NOMO-1 treated with DMSO at 0.1 percent for 48 hours (cell line): ENCODE measurements at regions not wholly inside any gene's neighbourhood (a gene's known extent, or its start where the extent isn't known, plus 50 kb on each side); places are given as distances from the start of the nearest gene placed in this dataset.
"Not testable (repeated sequence)": the region's sequence is repeated elsewhere in the genome, so short reads cannot be mapped to it uniquely, and the experiment has no call there.

ENCODE experiments used
- DNase-seq: peaks from one replicate; lab custom pipeline; 2025; ENCODE audit not compliant: unreplicated experiment; lab: John Stamatoyannopoulos, UW

DNA sequence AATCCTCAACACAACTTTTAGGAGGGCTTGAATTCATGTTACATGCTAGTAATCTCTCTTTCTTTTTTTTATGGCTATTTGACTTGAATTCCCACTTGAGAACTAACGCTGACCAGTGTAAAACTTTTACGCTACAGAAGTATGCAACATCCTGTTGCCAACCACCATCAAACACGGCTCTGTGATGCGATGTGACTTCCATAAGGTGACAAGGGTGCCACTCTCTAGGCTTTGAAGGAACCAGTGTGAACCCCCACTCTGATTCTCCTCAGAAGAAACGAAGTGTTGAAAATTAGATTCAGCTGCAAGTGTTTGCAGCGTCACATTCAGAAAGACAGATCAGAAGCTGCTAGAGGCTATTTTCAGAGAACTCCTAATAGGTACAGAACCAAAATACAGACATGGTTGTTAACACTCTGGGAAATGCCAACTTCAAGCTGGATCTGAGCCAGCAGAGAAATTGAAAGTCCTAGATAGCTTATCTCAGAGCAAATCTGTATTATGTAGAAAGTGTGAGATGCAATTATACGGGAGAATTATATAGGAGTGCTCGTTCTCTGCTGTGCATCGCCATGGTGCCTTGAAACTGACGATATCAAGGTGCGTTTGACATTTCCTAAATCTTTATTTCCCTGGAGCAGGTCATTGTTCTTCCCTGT is 271.2 kb downstream of the LPIN1 start:
- DNase-seq: no peak

DNA sequence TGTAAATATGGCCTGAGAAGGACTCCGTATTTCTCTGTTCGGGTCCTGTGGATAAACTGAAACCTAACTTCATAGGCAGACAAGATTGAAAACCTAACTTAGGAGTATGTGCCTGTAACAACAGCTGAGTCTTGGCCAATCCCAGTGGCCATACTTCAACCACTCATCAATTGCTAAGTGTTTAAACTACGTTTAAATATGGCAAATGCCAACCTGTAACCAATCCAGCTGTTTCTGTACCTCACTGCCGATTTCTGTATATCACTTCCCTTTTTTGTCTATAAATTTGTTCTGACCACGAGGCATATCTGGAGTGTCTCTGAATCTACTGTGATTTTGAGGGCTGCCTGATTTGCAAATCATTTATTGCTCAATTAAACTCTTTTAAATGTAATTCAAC is 272.3 kb downstream of the LPIN1 start:
- DNase-seq: peak; percentile 40

DNA sequence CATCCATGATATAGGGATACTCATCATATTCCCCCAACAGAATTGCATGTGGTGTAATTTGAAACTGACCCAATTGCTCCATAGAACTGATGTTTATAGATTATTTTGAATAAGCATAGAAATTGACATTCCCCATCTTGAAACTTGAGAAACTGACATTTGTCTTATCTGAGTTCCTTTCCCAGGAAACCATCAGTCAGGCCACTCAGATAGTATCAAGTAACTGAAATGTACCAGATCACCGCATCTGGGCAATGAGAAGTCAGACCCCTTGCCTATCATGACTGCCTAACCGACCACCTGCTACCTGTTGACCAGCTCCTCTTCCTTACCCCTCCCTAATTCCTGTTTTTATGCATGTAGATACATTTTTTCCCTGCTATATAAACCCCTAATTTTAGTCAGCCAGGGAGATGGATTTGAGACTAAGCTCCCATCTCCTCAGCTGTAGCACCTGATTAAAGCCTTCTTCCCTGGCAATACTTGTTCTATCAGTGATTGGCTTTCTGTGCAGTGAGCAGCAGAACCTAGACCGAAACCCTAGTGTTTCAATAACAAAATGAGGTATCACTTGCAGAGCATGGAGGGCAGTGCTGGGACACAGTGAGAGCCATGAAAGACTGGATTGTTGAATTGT is 274.5 kb downstream of the LPIN1 start:
- DNase-seq: no peak

DNA sequence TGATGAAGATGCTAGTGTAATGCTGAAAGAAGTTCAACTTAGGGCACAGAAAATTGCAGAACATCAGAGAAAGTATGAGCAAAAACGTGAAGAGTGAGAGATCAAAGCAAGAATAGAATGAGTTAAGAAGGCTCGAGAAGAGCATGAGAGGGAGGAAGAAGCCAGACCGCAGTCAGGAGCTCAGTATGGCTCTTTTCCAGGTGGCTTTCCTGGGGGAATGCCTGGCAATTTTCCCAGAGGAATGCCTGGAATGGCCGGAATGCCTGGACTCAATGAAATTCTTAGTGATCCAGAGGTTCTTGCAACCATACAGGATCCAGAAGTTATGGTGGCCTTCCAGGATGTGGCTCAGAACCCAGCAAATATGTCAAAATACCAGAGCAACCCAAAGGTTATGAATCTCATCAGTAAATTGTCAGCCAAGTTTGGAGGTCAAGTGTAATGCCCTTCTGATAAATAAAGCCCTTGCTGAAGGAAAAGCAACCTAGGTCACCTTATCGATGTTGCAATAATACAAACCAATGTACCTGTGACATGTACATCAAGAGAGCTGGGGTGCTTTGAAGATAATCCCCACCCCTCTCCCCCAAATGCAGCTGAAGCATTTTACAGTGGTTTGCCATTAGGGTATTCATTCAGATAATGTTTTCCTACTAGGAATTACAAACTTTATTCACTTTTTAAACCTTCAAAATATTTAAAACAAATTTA is 277.9 kb downstream of the LPIN1 start:
- not testable (repeated sequence) for DNase-seq

DNA sequence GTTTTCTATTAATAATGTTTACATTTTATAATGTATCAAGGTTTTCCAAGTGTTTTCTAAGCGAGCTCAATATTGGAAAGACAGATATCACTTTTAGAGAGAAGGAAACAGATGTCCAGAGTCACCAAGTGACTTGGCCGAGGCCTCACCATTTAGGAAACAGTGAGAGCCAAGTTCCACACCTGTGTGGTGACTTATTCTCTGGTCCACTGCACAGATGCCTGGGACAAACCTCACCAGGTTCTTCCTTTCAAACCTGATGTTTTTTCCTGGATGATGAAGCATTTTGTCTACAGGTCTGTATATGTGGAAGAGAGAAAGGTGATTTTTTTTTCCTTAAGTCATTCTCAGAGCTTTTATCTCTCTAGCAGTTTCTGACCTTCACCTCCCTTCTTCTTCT is 280.7 kb downstream of the LPIN1 start:
- DNase-seq: no peak

DNA sequence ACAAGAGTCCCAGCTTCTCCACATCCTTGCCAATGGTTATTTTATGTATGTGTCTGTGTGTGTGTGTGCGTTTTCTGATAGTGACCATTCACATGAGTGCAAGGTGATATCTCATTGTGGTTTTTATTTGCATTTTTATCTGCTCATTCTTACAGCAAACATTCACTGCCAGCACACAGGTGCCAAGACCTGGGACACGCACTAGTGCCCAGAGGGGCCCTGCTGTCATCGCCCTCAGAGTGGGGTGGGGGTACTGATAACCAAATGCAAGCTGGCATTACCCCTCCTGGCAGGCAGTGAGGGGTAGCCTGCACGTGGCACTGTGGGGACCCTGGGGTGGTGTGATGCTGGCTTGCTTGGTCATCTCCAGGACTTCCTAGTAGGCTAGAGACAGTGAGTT is 285.4 kb downstream of the LPIN1 start:
- DNase-seq: no peak

DNA sequence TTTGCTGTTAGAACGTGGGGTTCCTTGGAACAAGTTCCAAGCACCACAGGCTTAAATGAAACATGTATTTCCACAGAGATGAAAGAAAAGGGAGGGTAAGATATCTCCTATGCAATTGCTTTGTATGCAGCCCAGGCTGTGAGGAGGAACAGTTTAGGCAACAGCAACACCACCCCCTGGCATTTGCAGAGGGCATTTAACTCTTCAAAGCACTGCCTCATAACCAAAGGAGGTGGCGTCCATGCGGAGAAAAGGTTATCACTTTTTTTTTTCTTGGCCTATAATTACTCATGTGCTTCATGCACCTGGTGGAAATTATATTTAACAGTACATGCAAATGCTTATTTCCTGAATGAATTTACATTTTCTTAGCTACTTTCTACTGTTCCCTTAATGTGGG is 286.0 kb downstream of the LPIN1 start:
- DNase-seq: no peak

DNA sequence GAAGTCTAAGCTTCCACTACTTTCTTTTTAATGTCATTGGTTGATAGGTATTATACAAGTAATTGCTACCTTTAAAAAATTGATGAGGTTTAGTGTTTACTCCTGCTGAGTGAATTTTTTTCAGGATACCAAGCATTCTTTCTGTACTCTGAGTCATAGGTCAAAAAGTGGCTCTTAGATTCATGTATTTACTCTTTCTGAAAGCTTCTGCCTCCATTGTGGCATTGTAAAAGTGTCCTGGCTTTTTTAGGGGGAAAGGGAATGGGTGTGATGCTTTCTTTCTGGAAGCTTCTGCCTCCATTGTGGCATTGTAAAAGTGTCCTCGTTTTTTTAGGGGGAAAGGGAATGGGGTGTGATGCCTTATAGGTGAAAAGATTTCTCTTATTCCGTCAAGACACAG is 286.5 kb downstream of the LPIN1 start:
- no peak for DNase-seq

DNA sequence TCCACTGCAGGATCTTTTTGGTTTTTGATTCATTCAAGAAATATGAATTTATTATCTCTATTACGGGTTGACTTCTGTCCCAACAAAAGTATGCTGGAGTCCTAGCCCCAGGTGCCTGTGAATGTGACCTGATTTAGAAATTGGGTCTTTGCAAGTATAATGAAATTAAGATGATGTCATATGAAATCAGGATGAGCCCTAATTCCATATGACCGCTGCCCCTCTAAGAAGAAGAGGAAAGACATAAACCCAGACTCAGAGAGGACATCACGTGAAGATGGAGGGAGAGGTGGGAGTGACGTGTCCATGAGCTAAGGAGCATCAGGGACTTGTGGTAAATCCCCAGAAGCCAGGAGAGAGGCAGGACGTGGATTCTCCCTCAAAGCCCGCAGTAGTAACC is 287.1 kb downstream of the LPIN1 start:
- DNase-seq: no peak

DNA sequence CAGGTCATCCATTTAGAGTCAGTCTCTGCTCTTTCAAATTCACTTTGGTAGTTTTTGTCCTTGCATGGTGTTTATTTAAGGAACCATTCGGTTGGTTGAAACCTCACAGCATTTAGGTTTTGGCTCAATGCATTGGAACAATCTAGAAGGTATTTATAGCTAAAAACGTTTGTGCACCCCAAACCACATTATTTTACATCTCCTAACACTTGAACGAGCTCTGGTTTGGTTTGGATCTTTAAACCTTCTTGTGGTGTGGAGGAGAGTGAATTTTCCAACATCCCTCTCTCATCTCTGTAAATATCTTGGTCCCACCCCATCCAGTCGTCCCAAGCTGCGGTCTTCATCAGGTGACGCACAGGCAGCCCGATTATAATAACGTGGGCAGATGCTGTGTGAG is 287.9 kb downstream of the LPIN1 start:
- no peak for DNase-seq

DNA sequence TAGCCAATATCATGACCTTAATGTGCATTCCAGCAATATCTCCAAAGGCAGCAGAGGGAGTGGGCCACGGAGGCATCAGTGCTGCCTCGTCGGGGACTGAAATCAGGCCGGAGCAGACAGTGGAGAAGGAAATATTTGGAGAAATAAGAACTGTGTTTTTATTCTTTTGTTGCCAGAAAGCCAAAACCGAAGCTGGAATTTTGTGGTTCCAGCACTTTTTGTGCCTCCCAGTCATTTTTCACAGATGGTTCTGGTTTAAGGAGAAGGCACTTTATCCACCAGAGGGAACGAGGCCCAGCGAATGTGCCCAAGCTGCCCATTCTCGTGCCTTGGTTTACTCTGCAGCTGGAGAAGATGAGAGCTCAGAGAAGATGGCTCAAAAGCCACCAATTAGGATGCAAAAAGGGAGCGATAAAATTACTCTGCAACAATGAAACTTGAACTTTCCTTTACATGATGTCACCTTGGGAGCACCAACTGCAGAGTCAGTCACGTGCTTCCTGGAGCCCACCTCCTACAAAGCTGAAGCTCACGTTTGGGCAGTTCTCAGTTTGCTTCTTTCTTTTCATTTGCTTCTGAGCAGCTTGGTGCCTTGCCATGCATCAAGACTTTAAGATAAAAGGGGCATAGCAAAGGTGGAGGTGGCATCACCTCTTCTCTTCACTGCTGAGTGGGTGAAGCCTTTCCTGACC is 288.7 kb downstream of the LPIN1 start:
- DNase-seq: no peak

DNA sequence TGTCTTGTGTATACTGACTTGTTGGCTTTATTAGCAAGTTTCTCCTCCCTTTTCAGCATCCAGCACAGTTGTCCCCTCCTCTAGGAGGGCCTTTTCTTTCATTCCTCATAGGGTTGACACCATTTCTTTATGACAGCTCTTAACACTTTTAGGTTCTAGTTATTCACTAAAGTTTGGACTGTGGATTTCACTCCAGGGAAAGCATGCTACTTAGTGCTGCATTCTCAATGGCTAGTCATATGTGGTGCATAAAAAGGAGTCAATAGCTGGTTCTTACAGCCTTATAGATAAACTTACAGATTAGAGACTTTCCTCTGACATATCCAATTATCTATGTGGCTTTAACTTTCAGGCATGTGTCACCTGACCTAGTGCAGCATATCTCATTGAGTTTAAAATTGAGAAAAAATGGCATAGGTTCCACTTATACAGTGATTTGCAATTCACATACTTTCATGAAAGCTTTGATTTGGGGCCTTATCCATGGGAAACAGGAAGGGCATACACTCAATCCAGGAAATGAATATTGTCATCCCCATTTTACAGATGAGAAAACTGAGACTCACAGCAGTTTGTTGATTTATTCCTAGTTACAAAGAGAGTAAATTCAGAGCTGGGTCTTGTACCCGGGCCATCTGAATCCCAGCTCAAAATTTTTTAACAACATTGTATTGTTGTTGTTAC is 289.7 kb downstream of the LPIN1 start:
- no peak for DNase-seq

DNA sequence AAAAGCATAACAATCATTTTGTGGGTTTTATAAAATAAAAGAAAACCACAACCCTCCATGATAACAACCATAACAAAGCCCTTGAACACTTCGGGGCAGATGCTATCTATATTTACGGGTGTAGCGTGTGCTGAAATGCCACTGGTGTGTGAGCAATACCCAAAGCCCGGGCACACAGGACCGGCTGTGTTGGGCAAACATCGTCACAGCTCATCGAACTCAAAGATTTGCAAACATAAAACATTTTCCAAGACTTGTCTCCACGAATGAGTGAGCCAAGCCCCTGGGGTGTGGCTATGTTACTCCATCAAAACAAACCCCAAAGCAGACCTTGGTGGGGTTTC is 290.2 kb downstream of the LPIN1 start:
- no peak for DNase-seq

DNA sequence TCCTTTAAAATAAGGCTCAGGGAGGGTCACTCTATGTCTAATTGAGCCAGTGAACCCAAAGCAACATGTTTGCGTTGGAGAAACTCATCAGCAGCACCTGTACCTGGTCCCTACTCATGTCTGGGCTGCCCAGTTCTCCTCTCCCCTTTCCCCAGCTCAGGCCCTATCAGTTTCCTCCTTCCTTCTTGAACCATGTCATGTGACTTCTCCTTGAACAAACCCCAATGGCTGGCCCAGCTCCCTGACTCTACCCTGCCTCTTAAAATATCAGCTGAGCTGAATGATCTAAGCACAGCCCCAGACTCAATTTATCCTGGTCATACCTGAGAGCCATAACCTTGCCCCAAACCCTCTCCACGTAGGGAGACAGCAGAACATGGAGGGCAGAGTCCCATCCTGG is 290.9 kb downstream of the LPIN1 start:
- DNase-seq: no peak

DNA sequence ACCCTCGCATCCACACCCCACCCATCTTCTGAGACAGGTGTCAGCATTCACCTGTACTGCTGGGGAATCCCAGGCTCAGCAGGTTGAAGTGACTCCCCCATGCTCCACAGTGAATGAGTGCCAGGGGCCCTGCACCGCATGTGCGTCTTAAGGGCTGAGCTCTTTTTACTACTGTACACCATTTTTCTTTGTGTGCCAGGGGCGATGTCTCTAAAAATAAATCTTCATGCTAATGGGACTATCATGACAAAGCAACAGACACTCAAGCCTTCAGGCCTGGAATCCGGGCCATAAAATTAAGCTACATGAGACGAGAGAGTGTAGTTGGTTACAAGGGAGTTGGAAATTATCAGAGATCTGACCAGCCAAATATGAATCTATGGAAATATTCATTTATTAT is 294.8 kb downstream of the LPIN1 start:
- no peak for DNase-seq

DNA sequence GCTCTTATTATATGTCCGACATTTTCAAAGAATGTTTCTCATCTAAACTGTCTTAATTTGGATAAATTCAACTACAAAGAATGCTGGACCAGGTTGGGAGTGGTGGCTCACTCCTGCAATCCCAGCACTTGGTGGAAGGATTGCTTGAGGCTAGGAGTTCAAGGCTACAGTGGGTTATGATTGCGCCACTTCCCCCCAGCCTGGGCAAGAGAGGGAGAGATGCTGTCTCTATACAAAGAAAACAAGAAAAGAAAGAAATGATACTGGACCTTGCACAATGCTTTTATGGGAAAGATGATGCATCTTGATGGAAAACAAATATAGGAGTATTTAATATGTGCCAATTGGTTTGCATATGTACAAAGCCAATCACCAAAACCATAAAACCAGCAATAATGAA is 296.7 kb downstream of the LPIN1 start:
- DNase-seq: peak; percentile 10

DNA sequence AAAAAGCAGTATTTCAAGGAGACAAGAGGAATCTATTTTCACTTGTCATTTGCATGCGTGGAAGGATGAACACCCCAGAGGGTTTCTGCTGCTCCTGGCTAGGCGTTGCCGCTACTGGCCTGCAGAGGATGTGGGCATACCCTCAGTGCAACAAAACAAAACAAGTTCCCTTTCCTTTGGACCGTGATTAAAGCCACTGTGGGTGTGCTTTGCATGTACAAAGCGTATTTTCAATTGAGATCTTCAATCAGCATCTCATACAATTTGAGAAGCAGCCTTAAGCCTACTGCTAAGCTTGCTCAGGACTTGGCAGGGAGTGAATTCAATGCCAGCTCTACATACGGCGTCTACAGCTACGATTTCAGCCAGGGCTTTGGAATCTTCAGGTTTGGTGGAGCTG is 298.4 kb downstream of the LPIN1 start:
- peak; percentile 53 for DNase-seq

DNA sequence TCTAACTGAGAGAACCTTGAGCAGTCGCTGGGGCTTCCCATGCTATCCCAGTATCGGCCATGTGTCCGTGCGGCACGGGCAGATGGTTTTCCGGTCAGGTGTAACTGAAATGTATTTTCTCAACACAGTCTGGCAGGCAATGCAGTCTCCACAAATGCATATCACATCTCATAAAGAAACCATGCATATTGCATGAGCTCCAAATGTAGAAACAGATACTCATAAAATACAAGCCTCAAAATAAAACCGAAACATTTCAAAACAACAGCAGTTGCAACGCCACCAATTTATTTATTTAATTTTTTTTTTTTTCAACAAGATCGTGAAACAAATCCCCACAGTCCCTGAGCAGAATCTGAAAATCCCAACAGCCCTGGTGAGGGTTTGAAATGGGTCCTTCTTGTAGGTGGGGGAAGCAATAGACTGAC is 299.4 kb downstream of the LPIN1 start:
- DNase-seq: no peak

DNA sequence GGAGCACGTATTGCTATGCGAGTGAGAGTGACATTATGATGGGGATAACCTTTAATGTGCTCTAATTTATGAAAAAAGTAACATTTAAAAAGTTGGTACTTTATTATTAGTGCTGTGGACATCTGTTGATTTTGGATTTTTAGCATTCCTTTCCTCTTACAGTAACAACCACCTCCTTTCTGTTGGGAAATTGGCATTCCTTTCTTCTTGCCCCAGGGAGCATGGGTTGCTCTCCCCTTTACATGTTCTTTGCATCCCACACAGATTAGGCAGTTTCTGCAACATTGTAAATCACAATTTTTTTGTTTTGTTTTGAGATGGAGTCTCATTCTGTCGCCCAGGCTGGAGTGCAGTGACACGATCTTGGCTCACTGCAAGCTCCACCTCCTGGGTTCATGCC is 300.2 kb downstream of the LPIN1 start:
- DNase-seq: no peak

DNA sequence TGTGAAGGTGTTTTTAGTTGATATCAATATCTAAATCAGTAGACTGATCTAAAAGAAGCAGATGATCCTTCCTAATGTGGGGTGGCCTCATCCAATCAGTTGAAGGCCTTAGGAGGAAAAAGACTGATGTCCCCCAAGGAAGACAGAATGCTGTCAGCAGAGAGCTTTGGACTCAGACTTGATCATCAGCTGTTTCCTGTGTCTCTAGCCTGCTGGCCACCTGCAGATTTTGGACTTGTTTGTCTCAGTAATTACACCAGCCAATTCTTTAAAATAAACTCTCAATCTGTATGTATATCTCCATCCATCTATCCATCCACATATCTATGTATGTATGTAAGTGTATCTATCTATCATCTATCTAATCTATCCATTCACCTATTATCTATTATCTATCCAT is 301.3 kb downstream of the LPIN1 start:
- no peak for DNase-seq

DNA sequence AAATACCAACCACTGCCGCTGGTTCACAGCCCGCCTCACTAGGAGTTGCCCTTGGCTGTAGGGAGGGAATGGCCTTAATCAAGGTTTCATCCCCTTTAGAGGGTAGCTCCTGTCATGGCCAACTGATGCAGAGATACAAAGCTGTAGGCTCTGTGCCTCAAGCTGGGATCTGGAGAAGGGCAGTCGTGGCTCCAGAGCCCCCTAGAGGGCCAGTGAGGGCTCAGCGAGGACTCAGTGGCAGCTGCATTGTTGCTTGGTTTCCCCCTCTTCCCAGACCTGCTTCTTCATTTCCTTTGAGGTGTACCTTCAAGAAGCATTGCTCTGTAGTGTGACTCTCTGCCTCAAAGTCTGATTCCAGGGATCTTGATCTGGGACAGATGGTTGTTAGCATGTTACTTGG is 302.1 kb downstream of the LPIN1 start:
- no peak for DNase-seq
